ENCODE measurements at regions not wholly inside any gene's neighbourhood (a gene's known extent, or its start where the extent isn't known, plus 50 kb on each side); places are given as distances from the start of the nearest gene placed in this dataset.

GRCh38 chr13:99896369-99897075, 75.0 kb downstream of the ZIC5 start:
- no peak for TF ChIP-seq CTCF (IDR thresholded peaks at IDR 0.05)

- TF ChIP-seq CTCF (IDR thresholded peaks at IDR 0.05), result no peak
Measured at GRCh38 chr13:99895444-99896368, 75.9 kb downstream of the ZIC5 start.

- TF ChIP-seq CTCF (IDR thresholded peaks at IDR 0.05), result no peak
Measured at GRCh38 chr13:99894840-99895443, 76.6 kb downstream of the ZIC5 start.

- TF ChIP-seq CTCF (IDR thresholded peaks at IDR 0.05), result no peak
Measured at GRCh38 chr13:99894105-99894839, 77.3 kb downstream of the ZIC5 start.

- no peak for TF ChIP-seq CTCF (IDR thresholded peaks at IDR 0.05)
Measured at GRCh38 chr13:99893567-99893966, 78.0 kb downstream of the ZIC5 start.

- TF ChIP-seq CTCF (IDR thresholded peaks at IDR 0.05), result no peak
Measured at GRCh38 chr13:99892866-99893504, 78.6 kb downstream of the ZIC5 start.
